Activated CD4-positive, alpha-beta memory T cell treated with anti-CD3 and anti-CD28 coated beads, Interleukin-2, amount 10 ng/mL, durations not matched to agents 7 days and 5 days (primary cell): ENCODE measurements at regions not wholly inside any gene's neighbourhood (a gene's known extent, or its start where the extent isn't known, plus 50 kb on each side); places are given as distances from the start of the nearest gene placed in this dataset.

Experiments used
- CTCF ChIA-PET: fragments of 350-600 bp; sonication (Branson Sonifier 250); formaldehyde crosslinking; loops from one replicate; lab custom pipeline; 2021; ENCODE audit warnings: antibody characterized with exemption, inconsistent platforms; lab: Charles Lee
- POLR2A ChIA-PET: fragments of 350-600 bp; sonication (Branson Sonifier 250); formaldehyde crosslinking; loops from one replicate; lab custom pipeline; 2021; ENCODE audit warnings: antibody characterized with exemption; lab: Charles Lee
- DNase-seq: peaks from one replicate; pipeline ENCODE4 v3.0.0-alpha.2; 2020
- H3K27ac Mint-ChIP-seq: one replicate; pipeline ENCODE4 v1.8.0; 2021; ENCODE audit warnings: mild to moderate bottlenecking, mixed read lengths
- H3K27me3 Mint-ChIP-seq: one replicate; pipeline ENCODE4 v1.8.0; 2021; ENCODE audit warnings: mixed read lengths
- H3K36me3 Mint-ChIP-seq: one replicate; pipeline ENCODE4 v1.8.0; 2021; ENCODE audit warnings: low read depth, mixed read lengths
- H3K4me1 Mint-ChIP-seq: one replicate; pipeline ENCODE4 v1.8.0; 2021; ENCODE audit warnings: mixed read lengths
- H3K4me3 Mint-ChIP-seq: one replicate; pipeline ENCODE4 v1.8.0; 2021; ENCODE audit warnings: mild to moderate bottlenecking, mixed read lengths
- H3K9me3 Mint-ChIP-seq: one replicate; pipeline ENCODE4 v1.8.0; 2021; ENCODE audit warnings: mixed read lengths

DNA sequence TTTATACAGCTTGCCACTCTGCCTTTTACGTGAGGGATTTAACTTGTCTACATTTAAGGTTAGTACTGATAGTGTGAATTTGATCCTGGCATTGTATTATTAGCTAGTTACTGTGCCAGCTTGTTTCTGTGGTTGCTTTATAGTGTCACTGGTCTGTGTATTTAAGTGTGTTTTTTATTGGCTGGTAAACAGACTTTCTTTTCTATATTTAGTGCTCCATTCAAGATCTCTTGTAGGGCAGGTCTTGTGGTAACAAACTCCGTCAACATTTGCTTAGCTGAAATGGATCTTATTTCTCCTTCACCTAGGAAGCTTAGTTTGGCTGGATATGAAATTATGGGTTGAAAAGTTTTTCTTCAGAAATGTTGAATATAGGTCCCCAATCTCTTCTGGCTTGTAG, 1971.0 kb upstream of the LRRTM1 start:
- DNase-seq, result no peak
- POLR2A ChIA-PET, result no interaction called here
- peaks cover 17% of the 10 kb centered on the region for H3K9me3 Mint-ChIP-seq
- H3K27me3 Mint-ChIP-seq, result no peaks in the 10 kb centered on the region
- CTCF ChIA-PET, result no interaction called here
- no peak overlapping the region for H3K27ac Mint-ChIP-seq
- no peaks in the 10 kb centered on the region for H3K4me1 Mint-ChIP-seq
- no peak overlapping the region for H3K4me3 Mint-ChIP-seq
- H3K36me3 Mint-ChIP-seq, result no peaks in the 10 kb centered on the region

DNA sequence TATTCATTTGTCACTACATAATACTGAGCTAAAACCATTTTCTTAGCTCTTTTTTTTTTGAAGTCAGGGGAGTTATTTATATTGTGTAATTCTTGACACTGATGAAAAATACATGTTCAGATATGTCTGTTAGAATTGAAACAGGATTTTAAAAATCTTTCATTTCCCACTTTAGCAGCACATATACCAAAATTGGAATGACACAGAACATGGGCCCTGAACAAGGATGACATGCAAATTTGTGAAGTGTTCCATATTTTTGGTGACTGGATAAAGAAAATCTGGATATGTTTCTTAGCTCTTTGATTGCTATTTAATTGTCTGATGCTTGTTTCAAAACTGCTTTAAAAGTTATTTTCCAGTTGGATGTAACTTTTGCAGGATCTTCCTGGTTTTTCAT, 1963.9 kb upstream of the LRRTM1 start:
- no peak overlapping the region for H3K4me3 Mint-ChIP-seq
- H3K36me3 Mint-ChIP-seq, result no peaks in the 10 kb centered on the region
- no peaks in the 10 kb centered on the region for H3K27me3 Mint-ChIP-seq
- POLR2A ChIA-PET, result no interaction called here
- no peaks in the 10 kb centered on the region for H3K4me1 Mint-ChIP-seq
- DNase-seq, result no peak
- no peak overlapping the region for H3K27ac Mint-ChIP-seq
- CTCF ChIA-PET, result no interaction called here
- peaks cover 16% of the 10 kb centered on the region for H3K9me3 Mint-ChIP-seq

DNA sequence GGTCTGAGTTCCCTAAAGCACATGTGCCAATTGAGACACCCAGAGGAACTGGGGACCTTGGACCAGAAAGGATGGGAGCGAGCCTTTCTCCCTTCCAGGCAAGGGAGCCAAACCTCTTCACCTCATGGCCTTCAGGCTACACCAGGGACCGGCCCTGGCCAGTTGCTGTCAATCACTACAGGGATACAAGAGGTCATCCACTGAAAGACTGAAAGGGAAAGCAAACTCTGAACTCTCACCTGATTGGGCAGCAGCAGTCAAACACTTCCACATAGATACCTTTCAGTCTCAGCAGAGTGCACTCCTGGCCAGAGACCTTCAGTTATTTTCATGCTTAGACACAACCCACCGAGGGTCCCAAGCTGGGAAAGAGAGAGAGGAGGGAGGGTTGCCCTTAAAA, 1956.0 kb upstream of the LRRTM1 start:
- POLR2A ChIA-PET, result no interaction called here

GRCh38 chr2:82259551-82259950, 1955.0 kb upstream of the LRRTM1 start:
- H3K27ac Mint-ChIP-seq, result no peak overlapping the region
- CTCF ChIA-PET, result no interaction called here
- H3K27me3 Mint-ChIP-seq, result no peaks in the 10 kb centered on the region
- POLR2A ChIA-PET, result no interaction called here
- no peaks in the 10 kb centered on the region for H3K4me1 Mint-ChIP-seq
- H3K4me3 Mint-ChIP-seq, result no peak overlapping the region
- DNase-seq, result no peak
- peaks cover 28% of the 10 kb centered on the region for H3K9me3 Mint-ChIP-seq
- no peaks in the 10 kb centered on the region for H3K36me3 Mint-ChIP-seq

More for the DNA sequence above, 1956.0 kb upstream of the LRRTM1 start:
- H3K36me3 Mint-ChIP-seq, result no peaks in the 10 kb centered on the region
- H3K27me3 Mint-ChIP-seq, result no peaks in the 10 kb centered on the region
- H3K9me3 Mint-ChIP-seq, result peaks cover 27% of the 10 kb centered on the region
- H3K27ac Mint-ChIP-seq, result no peak overlapping the region
- CTCF ChIA-PET, result no interaction called here
- no peak overlapping the region for H3K4me3 Mint-ChIP-seq
- DNase-seq, result no peak
- H3K4me1 Mint-ChIP-seq, result no peaks in the 10 kb centered on the region

DNA sequence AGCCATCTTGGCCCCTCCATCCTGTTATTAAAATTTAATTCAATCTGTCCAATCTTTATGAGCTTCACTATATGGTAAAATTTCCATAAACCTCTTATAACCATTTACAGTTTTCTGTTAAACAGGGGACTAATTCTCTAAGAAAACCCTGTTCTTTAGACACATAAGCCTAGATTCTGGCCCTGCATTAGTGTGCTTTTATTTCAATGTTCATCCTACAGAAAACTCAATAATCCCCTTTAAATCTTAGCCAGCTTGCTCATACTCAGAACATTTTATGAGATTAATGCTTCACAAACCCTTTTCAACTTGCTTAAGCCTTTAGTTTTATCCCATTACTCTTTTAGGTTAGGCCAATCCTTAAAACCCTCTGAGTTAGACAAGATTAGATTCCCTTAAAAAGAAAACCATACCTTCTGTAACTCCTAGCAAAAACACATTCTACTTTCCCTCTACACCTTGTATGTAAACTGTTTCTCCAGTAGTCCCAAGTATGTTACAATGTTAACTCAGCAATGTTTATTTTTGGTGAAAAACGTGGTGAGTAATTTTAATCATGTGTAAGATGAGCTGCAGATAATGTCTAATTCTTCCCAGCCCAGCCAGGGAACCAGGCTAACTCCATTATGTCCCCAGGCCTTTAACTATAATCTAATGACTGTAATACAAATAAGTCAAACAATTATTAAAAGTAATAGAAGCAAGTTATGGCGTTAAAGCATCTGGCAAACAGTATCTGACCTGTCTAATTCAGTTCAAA, 1953.4 kb upstream of the LRRTM1 start:
- Mint-ChIP-seq H3K4me3 (no peak overlapping the region), H3K4me1 (no peaks in the 10 kb centered on the region), H3K27me3 (no peaks in the 10 kb centered on the region), H3K36me3 (no peaks in the 10 kb centered on the region), H3K9me3 (peaks cover 29% of the 10 kb centered on the region), H3K27ac (no peak overlapping the region)
- ChIA-PET POLR2A (no interaction called here), CTCF (no interaction called here)
- no peak for DNase-seq

- POLR2A ChIA-PET, result no interaction called here
- no peaks in the 10 kb centered on the region for H3K27me3 Mint-ChIP-seq
- CTCF ChIA-PET, result no interaction called here
- H3K36me3 Mint-ChIP-seq, result no peaks in the 10 kb centered on the region
- H3K9me3 Mint-ChIP-seq, result peaks cover 26% of the 10 kb centered on the region
- H3K27ac Mint-ChIP-seq, result no peak overlapping the region
- H3K4me1 Mint-ChIP-seq, result no peaks in the 10 kb centered on the region
- no peak for DNase-seq
- H3K4me3 Mint-ChIP-seq, result no peak overlapping the region
These were observed 1952.6 kb upstream of the LRRTM1 start for GRCh38 chr2:82256983-82257632.

DNA sequence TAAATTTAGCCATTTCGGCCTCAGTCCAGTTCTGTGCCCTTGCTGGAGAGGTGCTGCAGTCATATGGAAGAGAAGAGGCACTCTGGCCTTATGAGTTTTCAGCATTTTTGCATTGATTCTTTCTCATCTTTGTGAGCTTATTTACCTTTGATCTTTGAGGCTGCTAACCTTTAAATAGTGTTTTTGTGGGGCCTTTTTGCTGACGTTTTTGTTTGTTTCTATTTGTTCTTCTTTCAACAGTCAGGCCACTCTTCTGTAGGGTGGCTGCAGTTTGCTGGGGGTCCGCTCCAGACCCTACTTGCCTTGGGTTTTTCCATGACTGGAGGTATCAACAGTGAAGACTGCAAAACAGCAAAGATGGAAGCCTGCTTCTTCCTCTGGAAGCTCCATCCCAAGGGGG, 1951.7 kb upstream of the LRRTM1 start:
- H3K4me3 Mint-ChIP-seq, result no peak overlapping the region
- no peaks in the 10 kb centered on the region for H3K36me3 Mint-ChIP-seq
- ChIA-PET POLR2A (no interaction called here), CTCF (no interaction called here)
- no peak overlapping the region for H3K27ac Mint-ChIP-seq
- DNase-seq, result no peak
- no peaks in the 10 kb centered on the region for H3K27me3 Mint-ChIP-seq
- peaks cover 31% of the 10 kb centered on the region for H3K9me3 Mint-ChIP-seq
- H3K4me1 Mint-ChIP-seq, result no peaks in the 10 kb centered on the region

- DNase-seq, result no peak
- CTCF ChIA-PET, result no interaction called here
- Mint-ChIP-seq H3K9me3 (peaks cover 29% of the 10 kb centered on the region), H3K36me3 (no peaks in the 10 kb centered on the region), H3K4me1 (no peaks in the 10 kb centered on the region), H3K27me3 (no peaks in the 10 kb centered on the region), H3K27ac (no peak overlapping the region), H3K4me3 (no peak overlapping the region)
- POLR2A ChIA-PET, result no interaction called here
These were observed 1950.2 kb upstream of the LRRTM1 start for GRCh38 chr2:82254728-82255127.

DNA sequence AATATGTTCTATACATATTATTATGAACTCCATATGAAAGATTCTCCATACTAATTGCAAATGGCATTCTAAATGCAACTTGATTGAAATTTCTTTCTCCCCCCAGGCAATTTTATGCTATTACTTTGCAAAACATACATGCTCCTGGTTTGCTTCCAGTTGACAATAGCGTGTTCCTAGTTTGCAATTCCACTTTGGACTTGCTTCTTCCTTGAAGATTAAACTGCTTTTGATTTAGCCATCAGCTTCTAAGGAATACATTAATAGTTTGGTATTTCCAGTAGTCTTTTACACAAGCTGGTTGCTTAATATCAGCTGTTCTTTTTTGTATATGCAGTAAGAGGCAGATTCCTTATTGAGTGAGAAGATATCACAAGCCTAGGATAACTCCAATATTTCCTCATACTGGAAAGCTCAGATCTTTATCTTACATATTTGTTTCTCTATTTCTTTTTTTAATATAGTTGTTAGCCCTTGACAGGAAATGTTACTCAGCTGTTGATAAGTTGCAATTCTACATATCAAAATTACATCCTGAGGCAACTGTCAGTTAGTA, 1941.7 kb upstream of the LRRTM1 start:
- H3K27ac Mint-ChIP-seq, result no peak overlapping the region
- no peaks in the 10 kb centered on the region for H3K27me3 Mint-ChIP-seq
- POLR2A ChIA-PET, result no interaction called here
- no peaks in the 10 kb centered on the region for H3K36me3 Mint-ChIP-seq
- CTCF ChIA-PET, result no interaction called here
- no peak for DNase-seq
- H3K4me3 Mint-ChIP-seq, result no peak overlapping the region
- no peaks in the 10 kb centered on the region for H3K4me1 Mint-ChIP-seq
- peaks cover 8% of the 10 kb centered on the region for H3K9me3 Mint-ChIP-seq

DNA sequence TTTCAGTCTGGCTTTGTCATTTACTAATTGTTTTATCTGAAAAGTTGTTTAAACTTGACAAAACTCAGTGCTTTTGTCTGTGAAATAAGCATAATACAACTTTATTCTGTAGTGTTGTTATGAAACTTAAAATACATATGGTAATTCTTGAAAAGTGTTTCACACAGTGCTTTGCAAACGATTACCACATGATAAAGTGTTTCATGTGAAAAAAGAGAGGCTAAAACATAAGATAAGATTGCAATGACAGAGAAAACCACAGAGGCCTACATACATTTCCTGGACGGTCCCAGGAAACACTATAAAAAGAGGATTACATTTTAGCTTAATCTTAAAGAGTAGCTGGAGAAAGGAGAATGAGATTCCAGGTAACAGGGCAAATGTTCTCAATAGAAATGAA, 1934.6 kb upstream of the LRRTM1 start:
- no peaks in the 10 kb centered on the region for H3K36me3 Mint-ChIP-seq
- ChIA-PET POLR2A (no interaction called here), CTCF (no interaction called here)
- no peak overlapping the region for H3K27ac Mint-ChIP-seq
- H3K4me1 Mint-ChIP-seq, result no peaks in the 10 kb centered on the region
- peaks cover 8% of the 10 kb centered on the region for H3K9me3 Mint-ChIP-seq
- H3K27me3 Mint-ChIP-seq, result no peaks in the 10 kb centered on the region
- no peak overlapping the region for H3K4me3 Mint-ChIP-seq
- DNase-seq, result no peak

DNA sequence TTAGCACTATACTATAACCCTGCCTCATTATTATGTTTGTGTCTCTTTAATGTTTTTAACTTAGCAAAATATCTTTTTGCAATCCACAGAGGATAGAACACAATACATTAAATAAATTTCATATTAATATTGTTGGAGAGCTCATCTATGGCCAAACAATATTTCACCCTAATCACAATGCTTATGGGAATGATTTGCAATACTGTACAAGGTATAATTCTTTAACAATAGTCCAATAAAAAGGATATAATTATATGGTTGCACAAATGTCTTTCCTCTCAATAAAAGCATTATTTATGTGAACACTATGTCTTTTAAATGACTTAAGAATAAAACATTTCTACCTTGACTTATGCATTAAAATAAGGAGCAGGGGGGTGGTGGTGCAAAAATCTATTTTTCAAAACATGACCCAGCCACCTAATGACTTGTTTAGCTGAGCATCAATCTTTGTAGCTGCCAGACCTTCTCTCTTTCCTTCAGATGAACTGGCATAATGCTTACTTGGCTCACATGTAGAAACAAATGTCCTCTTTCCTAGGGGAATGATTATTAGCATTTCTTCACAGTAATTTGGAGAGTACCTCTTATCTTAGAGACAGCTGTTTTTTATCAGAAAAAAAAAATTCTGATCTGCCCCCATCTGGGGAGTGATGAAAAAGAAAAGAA, 1933.6 kb upstream of the LRRTM1 start:
- H3K9me3 Mint-ChIP-seq, result peaks cover 8% of the 10 kb centered on the region
- H3K27ac Mint-ChIP-seq, result no peak overlapping the region
- no peaks in the 10 kb centered on the region for H3K4me1 Mint-ChIP-seq
- ChIA-PET POLR2A (no interaction called here), CTCF (no interaction called here)
- H3K4me3 Mint-ChIP-seq, result no peak overlapping the region
- no peak for DNase-seq
- no peaks in the 10 kb centered on the region for H3K27me3 Mint-ChIP-seq
- no peaks in the 10 kb centered on the region for H3K36me3 Mint-ChIP-seq

- no peak for DNase-seq
- Mint-ChIP-seq H3K36me3 (no peaks in the 10 kb centered on the region), H3K27ac (no peak overlapping the region), H3K4me1 (no peaks in the 10 kb centered on the region), H3K27me3 (no peaks in the 10 kb centered on the region), H3K4me3 (no peak overlapping the region), H3K9me3 (peaks cover 5% of the 10 kb centered on the region)
- POLR2A ChIA-PET, result no interaction called here
- CTCF ChIA-PET, result no interaction called here
These were observed 1929.8 kb upstream of the LRRTM1 start for GRCh38 chr2:82234283-82234874.

- Mint-ChIP-seq H3K27ac (no peak overlapping the region), H3K4me1 (no peaks in the 10 kb centered on the region), H3K27me3 (no peaks in the 10 kb centered on the region), H3K36me3 (no peaks in the 10 kb centered on the region), H3K9me3 (peaks cover 7% of the 10 kb centered on the region), H3K4me3 (no peak overlapping the region)
- no peak for DNase-seq
- ChIA-PET POLR2A (no interaction called here), CTCF (no interaction called here)
These were observed 1929.3 kb upstream of the LRRTM1 start for GRCh38 chr2:82233806-82234205.
